Osteoblast (primary cell): ENCODE measurements at regions not wholly inside any gene's neighbourhood (a gene's known extent, or its start where the extent isn't known, plus 50 kb on each side); places are given as distances from the start of the nearest gene placed in this dataset.

Experiments used
- DNase-seq: peaks from one replicate; pipeline ENCODE4 v3.0.0; 2011; ENCODE audit warnings: low spot score, mixed read lengths; ENCODE audit not compliant: insufficient read length; ENCODE audit errors: missing footprints
- H2AFZ ChIP-seq: 2 replicates; pipeline ENCODE4 v1.6.0; 2011; ENCODE audit warnings: mild to moderate bottlenecking, low read length
- H3K27ac ChIP-seq: 2 replicates; pipeline ENCODE4 v1.5.1; 2011; ENCODE audit warnings: mild to moderate bottlenecking, low read depth, low read length, moderate library complexity
- H3K27me3 ChIP-seq: 2 replicates; pipeline ENCODE4 v1.6.0; 2012; ENCODE audit warnings: mild to moderate bottlenecking, control low read depth, inconsistent platforms, low read length, moderate library complexity; ENCODE audit not compliant: insufficient read depth
- H3K36me3 ChIP-seq: 2 replicates; pipeline ENCODE4 v1.5.1; 2011; ENCODE audit warnings: mild to moderate bottlenecking, low read length, control low read depth, moderate library complexity; ENCODE audit not compliant: insufficient read depth
- H3K4me1 ChIP-seq: 2 replicates; pipeline ENCODE4 v1.5.1; 2011; ENCODE audit warnings: mild to moderate bottlenecking, low read length, control low read depth, moderate library complexity; ENCODE audit not compliant: insufficient read depth
- H3K4me2 ChIP-seq: 2 replicates; pipeline ENCODE4 v1.6.0; 2011; ENCODE audit warnings: mild to moderate bottlenecking, low read length; ENCODE audit not compliant: insufficient read depth
- H3K4me3 ChIP-seq: fragments of 200-600 bp; sonication (generic); 3 replicates; pipeline ENCODE4 v1.5.1; 2012; ENCODE audit warnings: mild to moderate bottlenecking, low read length, inconsistent platforms; ENCODE audit not compliant: insufficient read depth
- H3K79me2 ChIP-seq: 2 replicates; pipeline ENCODE4 v1.6.0; 2012; ENCODE audit warnings: mild to moderate bottlenecking, low read length, control low read depth, inconsistent platforms; ENCODE audit not compliant: insufficient read depth
- H3K9me3 ChIP-seq: 2 replicates; pipeline ENCODE4 v1.5.1; 2011; ENCODE audit warnings: low read depth, low read length, control low read depth
- H4K20me1 ChIP-seq: 2 replicates; pipeline ENCODE4 v1.6.0; 2012; ENCODE audit warnings: mild to moderate bottlenecking, low read length, control low read depth; ENCODE audit not compliant: insufficient read depth
- CTCF ChIP-seq: IDR thresholded peaks from 2 replicates; pipeline ENCODE4 v1.5.1; 2011; ENCODE audit warnings: mild to moderate bottlenecking, low read depth, low read length, moderate library complexity; ENCODE audit errors: extremely low read depth

GRCh38 chr11:32485733-32486132, 50.4 kb upstream of the WT1 start:
- Histone ChIP-seq H3K27me3 (no peaks in the 10 kb centered on the region), H3K4me1 (no peaks in the 10 kb centered on the region), H2AFZ (no peak overlapping the region), H3K4me2 (no peak overlapping the region), H3K79me2 (no peaks in the 10 kb centered on the region), H3K36me3 (no peaks in the 10 kb centered on the region), H4K20me1 (no peaks in the 10 kb centered on the region), H3K27ac (no peak overlapping the region), H3K9me3 (no peaks in the 10 kb centered on the region), H3K4me3 (no peak overlapping the region)
- no peak for TF ChIP-seq CTCF
- no peak for DNase-seq
